OCI-LY1 (cell line): ENCODE measurements at regions not wholly inside any gene's neighbourhood (a gene's known extent, or its start where the extent isn't known, plus 50 kb on each side); places are given as distances from the start of the nearest gene placed in this dataset.

ENCODE experiments used
- EZH2 ChIP-seq: fragments of 200-600 bp; sonication (generic), shearing (Covaris generic); IDR thresholded peaks from 2 replicates; pipeline ENCODE4 v1.8.0; 2017; ENCODE audit warnings: borderline replicate concordance, mixed run types, mild to moderate bottlenecking, antibody characterized with exemption, low read length, moderate library complexity, mixed read lengths
- TF ChIP-seq, protein P1 (sequence below): fragments of 200-600 bp; sonication (generic), shearing (Covaris generic); IDR thresholded peaks from 2 replicates; pipeline ENCODE4 v1.5.1; 2017; ENCODE audit warnings: mild to moderate bottlenecking, antibody characterized with exemption, low read length, moderate library complexity, mixed read lengths

DNA sequence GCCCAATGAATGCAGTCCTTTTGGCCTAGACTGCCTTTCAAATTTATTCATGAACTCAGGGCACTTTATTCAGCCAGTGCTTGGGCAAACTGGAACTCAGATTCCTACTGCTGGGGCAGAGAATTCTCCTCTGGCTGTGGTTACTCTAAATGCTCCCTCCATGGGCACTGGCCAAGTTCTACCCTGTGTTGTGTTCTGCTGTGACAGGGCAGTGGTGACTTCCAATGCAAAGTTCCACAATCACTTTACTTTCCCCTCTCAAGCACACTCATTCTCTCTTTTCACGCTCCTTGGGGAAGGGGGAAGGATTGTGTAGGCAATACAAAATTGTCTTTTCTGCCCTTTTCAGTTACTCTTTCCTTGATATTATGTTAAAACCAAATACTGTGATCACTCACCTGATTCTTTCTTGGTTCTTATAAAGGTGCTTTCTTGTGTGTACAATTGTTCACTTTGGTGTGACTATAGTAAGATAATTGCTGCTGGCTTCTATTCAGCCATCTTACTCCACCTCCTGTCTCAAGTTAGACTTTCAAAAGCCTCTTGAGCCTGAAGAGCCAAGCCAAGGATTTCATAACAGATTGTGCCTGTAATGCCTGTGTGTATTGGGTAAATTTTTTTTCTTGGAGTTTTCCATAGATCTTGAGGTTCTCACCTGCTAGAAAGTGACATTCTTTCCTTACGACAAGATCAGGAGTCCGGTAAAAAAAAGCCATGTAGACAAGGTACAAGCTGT is 1078.6 kb downstream of the FAM133A start:
- TF ChIP-seq, protein P1, sequence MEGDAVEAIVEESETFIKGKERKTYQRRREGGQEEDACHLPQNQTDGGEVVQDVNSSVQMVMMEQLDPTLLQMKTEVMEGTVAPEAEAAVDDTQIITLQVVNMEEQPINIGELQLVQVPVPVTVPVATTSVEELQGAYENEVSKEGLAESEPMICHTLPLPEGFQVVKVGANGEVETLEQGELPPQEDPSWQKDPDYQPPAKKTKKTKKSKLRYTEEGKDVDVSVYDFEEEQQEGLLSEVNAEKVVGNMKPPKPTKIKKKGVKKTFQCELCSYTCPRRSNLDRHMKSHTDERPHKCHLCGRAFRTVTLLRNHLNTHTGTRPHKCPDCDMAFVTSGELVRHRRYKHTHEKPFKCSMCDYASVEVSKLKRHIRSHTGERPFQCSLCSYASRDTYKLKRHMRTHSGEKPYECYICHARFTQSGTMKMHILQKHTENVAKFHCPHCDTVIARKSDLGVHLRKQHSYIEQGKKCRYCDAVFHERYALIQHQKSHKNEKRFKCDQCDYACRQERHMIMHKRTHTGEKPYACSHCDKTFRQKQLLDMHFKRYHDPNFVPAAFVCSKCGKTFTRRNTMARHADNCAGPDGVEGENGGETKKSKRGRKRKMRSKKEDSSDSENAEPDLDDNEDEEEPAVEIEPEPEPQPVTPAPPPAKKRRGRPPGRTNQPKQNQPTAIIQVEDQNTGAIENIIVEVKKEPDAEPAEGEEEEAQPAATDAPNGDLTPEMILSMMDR: no peak
- TF ChIP-seq EZH2: no peak
